ENCODE measurements at regions not wholly inside any gene's neighbourhood (a gene's known extent, or its start where the extent isn't known, plus 50 kb on each side); places are given as distances from the start of the nearest gene placed in this dataset.

DNA sequence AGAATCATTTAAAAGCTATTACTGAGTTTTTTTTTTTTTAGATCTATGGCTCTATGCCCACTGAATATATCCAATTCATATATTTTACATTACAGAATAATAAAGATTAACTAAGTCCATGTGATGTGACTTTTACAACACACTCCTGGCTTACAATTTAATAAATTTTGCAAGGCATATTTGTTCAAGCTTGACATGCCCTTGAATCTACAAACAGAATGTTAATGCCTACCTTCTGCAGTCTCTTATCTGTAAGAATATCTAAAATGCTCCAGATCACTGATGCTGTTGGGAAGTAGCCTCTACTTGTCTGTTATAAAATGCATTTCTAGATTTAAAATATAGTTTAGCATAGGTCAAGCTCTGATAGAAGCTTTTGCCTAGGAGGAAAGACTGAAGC, 100.7 kb upstream of the RASGEF1B start:
- H3K4me3 ChIP-seq (ENCODE audit: low read length): no peak overlapping the region
- no peak for DNase-seq (ENCODE audit: low read depth)
- TF ChIP-seq, protein P1, sequence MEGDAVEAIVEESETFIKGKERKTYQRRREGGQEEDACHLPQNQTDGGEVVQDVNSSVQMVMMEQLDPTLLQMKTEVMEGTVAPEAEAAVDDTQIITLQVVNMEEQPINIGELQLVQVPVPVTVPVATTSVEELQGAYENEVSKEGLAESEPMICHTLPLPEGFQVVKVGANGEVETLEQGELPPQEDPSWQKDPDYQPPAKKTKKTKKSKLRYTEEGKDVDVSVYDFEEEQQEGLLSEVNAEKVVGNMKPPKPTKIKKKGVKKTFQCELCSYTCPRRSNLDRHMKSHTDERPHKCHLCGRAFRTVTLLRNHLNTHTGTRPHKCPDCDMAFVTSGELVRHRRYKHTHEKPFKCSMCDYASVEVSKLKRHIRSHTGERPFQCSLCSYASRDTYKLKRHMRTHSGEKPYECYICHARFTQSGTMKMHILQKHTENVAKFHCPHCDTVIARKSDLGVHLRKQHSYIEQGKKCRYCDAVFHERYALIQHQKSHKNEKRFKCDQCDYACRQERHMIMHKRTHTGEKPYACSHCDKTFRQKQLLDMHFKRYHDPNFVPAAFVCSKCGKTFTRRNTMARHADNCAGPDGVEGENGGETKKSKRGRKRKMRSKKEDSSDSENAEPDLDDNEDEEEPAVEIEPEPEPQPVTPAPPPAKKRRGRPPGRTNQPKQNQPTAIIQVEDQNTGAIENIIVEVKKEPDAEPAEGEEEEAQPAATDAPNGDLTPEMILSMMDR (conservative IDR thresholded peaks at IDR 0.05; ENCODE audit: low read length): no peak

DNA sequence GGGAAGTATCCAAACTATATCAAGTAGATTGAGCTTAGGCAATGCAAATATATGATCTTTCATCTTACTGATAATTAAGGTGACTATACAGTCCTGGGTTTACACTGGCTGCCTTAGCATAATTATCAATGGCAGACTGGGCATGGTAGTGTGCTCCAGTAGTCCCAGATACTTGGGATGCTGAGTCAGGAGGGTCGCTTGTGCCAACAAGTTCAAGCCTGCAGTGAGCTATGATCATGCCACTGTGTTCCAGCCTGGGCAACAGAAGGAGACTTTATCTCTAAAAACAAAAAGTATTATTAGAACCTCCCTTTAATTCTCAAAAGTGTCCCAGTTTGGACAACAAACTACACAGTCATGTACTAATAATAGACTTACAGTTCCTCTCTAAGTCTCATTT, 99.4 kb upstream of the RASGEF1B start:
- DNase-seq (ENCODE audit: low read depth): no peak
- TF ChIP-seq, protein P1 (conservative IDR thresholded peaks at IDR 0.05; ENCODE audit: low read length): no peak
- H3K4me3 ChIP-seq (ENCODE audit: low read length): no peak overlapping the region

DNA sequence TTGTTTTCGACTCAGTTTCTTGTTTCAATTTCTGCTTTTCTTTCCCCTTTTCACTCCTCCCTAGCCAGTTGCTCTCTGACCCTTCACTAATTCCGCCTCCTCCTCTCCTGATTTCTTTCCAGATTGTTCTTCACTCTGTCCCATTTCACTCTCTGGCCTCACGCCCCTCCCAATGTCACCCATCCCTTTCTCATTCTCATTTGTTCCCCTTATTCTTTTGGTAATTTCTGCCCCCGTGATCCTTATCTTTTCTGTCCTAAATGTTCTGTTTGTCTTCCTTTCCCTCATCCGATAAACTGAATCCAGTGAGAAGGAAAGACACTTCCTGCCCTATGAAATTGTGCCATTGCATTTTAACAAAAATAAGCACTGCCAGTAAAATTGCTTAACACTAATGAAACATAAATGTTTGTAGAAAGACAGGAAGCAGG, 94.5 kb upstream of the RASGEF1B start:
- no peak overlapping the region for H3K4me3 ChIP-seq (ENCODE audit: low read length)
- TF ChIP-seq, protein P1 (conservative IDR thresholded peaks at IDR 0.05; ENCODE audit: low read length): no peak
- no peak for DNase-seq (ENCODE audit: low read depth)

DNA sequence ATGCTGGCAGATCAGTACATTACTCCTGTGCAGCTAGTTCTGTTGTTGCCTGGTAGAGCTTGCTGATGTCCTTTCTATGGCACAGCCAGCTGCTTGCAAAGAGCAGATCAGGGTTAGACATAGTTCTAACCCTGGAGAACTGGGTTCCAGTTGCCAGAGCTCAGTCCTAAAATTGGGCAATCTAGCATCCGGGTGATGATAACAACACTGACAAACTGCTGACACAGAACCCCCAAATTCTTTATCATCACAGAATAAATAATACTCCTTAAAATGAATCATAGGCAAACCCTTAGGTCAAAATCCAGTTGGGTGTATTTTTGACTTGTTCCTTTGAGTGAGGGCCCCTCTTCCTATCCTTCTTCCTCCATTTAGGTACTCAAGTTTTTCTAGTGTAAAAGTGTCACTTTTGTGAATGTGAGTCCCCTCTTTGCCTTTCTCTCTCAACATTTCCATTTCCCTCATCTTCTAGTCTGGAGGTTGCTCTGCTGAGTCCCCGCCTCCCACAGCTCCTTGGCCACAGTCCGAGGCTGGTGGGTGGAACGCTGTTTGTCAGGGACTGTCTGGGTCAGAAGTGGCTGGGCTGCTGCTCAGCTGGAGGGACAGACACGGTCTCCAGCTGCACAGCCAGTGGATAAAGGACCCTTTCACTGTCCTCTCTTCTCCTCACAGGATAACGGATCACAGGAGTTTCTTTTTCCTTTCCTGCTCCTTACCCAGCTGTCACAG, 93.6 kb upstream of the RASGEF1B start:
- no peak overlapping the region for H3K4me3 ChIP-seq (ENCODE audit: low read length)
- TF ChIP-seq, protein P1 (conservative IDR thresholded peaks at IDR 0.05; ENCODE audit: low read length): no peak
- DNase-seq (ENCODE audit: low read depth): no peak

DNA sequence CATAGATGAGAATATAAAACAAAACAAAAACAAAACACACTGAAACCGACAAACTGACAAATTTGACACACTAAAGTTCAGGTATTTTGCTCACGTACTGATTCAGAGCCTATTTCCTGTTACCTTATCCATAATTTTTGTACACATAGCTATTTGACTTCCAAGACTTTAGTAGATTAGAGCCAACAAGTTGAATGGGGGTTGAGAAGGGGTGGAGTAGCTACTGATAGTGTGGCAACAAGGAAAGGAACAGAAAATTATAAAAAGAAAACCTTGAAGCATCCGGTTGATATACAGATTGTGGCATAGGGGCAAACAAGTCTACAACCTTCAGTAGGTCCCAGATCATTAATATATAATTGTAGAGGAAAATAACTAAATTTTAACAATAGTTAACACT, 92.3 kb upstream of the RASGEF1B start:
- TF ChIP-seq, protein P1 (conservative IDR thresholded peaks at IDR 0.05; ENCODE audit: low read length): no peak
- DNase-seq (ENCODE audit: low read depth): no peak
- no peak overlapping the region for H3K4me3 ChIP-seq (ENCODE audit: low read length)

DNA sequence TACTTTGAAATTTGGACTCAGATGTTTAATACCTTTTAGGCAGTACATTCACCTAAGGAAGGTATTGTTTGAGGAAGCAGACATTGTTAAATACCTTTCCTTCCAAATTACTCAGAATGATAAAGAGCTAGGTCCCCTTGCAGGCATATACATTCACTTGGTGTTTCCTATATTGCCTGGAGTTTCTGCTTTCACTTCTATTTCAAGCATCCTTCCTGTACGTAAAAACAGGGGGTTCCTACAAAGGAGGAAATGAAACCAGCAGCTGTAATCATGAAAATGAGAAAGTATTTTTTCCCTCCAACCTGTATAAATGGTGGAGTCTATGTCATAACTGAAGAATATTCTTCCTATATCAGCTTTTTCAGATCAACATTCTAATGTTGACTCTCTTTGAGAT, 90.4 kb upstream of the RASGEF1B start:
- TF ChIP-seq, protein P1 (conservative IDR thresholded peaks at IDR 0.05; ENCODE audit: low read length): no peak
- no peak for DNase-seq (ENCODE audit: low read depth)
- H3K4me3 ChIP-seq (ENCODE audit: low read length): no peak overlapping the region

DNA sequence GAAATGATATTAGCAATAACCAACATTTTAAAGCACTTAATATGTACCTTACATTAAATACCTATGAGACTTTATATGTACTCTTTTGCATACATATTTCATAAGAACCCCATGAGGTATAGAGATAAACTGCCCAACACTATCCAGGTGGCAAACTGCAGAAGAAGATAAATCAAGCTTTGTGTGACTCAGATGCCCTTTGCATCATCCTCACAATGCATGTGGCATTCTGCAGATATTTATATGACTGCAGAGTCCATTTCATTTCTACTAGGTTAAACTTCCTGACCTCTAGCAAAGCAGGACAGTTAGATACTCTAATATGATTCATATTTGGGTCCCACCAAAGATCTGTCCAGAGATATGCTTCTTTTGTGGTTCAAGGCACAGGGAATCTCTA, 85.6 kb upstream of the RASGEF1B start:
- no peak for DNase-seq (ENCODE audit: low read depth)
- TF ChIP-seq, protein P1 (conservative IDR thresholded peaks at IDR 0.05; ENCODE audit: low read length): no peak

More for the DNA sequence above, 85.6 kb upstream of the RASGEF1B start:
- H3K4me3 ChIP-seq (ENCODE audit: low read length): no peak overlapping the region

All from AG10803 (cell line).